ENCODE measurements at regions not wholly inside any gene's neighbourhood (a gene's known extent, or its start where the extent isn't known, plus 50 kb on each side); places are given as distances from the start of the nearest gene placed in this dataset.
A peak's percentile ranks its signal among the peaks of the same experiment; 100 is the strongest.
"Not testable (repeated sequence)": the region's sequence is repeated elsewhere in the genome, so short reads cannot be mapped to it uniquely, and the experiment has no call there.

DNA sequence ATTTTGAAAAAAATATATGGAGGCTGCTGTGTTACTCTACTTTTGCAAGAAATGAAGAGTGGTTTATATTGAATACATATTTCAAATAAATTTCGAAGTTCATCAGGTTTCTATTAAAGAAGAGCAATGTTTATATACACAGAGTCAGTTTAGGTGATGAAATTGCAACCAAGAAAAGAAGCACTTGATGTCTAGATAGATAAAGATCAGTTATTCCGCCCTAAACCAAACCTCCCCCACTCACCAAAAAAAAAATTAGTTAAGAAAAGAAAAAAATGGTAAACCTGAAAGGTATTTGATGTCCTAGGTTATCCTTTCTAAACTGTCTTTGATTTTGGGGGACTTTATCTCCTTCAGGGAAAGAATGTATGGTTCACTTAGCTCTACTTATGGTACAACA is 111.8 kb downstream of the SKIDA1 start:
- in situ Hi-C loops (cut with HindIII; ENCODE audit: low pct_ligation_motif_present, low pct_unique_long_range_greater_than_20kb, low sequenced_read_pairs), result no loop called here
- DNase-seq, result no peak

DNA sequence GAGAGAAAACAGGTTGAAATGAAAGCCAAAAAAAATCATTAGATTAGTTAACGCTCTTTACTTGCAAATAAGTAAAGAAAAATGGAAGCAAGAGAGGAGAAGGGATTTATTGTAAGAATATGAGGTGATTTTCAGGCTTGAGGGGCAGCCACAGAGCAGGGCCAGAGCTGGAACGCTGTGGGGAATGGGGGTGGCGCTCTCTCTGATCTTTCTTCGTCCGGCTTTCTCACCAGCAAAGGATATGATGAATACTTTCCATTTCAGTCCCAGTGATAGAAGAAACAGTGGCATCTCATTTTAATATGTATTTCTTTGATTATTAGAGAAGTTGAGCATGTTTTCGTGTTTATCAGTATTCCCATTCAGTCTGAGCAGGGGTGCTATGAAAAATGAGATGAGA is 112.2 kb downstream of the SKIDA1 start:
- no peak for DNase-seq
- in situ Hi-C loops (cut with HindIII; ENCODE audit: low pct_ligation_motif_present, low pct_unique_long_range_greater_than_20kb, low sequenced_read_pairs), result no loop called here

- no peak for DNase-seq
- in situ Hi-C loops (cut with HindIII; ENCODE audit: low pct_ligation_motif_present, low pct_unique_long_range_greater_than_20kb, low sequenced_read_pairs), result no loop called here
Observed at GRCh38 chr10:21406595-21407193, 118.8 kb downstream of the SKIDA1 start.

DNA sequence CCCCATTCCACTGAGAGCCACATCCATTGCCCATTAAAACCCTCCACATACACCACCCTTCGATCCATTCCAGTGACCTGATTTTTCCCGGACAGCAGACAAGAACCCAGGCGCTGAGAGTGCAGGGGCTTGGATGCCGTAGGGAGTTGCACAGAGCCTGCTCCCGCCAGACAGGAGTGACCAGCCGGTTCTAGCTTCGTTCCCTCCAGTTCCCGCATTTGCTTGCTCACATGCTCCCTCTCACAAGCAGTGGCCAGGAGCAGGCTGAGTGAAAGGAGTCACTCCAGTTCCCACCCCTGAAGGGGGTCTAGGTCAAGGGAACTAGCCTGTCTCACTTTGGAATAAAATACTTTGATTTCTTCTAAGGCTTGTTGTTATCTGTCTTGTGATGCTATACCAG is 119.5 kb downstream of the SKIDA1 start:
- no peak for DNase-seq
- in situ Hi-C loops (cut with HindIII; ENCODE audit: low pct_ligation_motif_present, low pct_unique_long_range_greater_than_20kb, low sequenced_read_pairs), result no loop called here

DNA sequence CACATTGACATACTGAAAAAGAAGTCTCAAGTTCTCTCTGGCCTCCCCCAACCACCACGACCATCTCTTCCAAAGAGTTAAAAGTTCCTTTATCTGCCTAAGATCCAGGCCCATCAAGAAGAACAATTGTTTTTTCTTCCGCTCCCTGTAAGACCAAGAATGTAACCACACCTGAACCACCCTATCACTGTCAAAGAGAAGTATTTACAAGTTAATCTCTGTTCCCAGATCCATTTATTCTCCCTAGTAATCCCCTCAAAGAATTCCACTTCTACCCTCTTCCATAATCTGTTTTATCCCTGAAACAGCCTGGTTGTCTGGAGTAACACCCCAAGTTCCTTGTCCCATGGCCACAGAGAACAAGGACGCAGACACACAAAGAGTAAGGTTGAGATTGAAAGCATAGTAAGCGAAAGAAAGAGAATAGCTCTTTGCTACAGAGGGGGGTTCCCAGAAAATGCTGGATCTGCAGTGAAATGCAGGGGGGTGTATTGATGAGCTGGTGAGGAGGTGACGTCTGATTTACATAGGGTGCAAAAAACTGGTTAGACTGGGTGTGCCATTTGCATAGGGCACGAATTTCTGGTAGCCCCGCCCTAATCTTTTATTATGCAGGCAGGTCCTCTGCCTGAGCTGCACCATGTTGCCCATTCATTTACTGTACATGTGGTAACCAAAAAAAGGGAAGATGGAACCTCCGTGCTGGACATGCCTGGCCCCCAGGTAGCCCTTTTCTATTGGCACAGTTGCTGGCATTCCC is 122.0 kb downstream of the SKIDA1 start:
- no peak for DNase-seq
- in situ Hi-C loops (cut with HindIII; ENCODE audit: low pct_ligation_motif_present, low pct_unique_long_range_greater_than_20kb, low sequenced_read_pairs), result no loop called here

- peak; percentile 16 for DNase-seq
- in situ Hi-C loops (cut with HindIII; ENCODE audit: low pct_ligation_motif_present, low pct_unique_long_range_greater_than_20kb, low sequenced_read_pairs), result no loop called here
Observed at GRCh38 chr10:21402606-21403083, 122.8 kb downstream of the SKIDA1 start.

DNA sequence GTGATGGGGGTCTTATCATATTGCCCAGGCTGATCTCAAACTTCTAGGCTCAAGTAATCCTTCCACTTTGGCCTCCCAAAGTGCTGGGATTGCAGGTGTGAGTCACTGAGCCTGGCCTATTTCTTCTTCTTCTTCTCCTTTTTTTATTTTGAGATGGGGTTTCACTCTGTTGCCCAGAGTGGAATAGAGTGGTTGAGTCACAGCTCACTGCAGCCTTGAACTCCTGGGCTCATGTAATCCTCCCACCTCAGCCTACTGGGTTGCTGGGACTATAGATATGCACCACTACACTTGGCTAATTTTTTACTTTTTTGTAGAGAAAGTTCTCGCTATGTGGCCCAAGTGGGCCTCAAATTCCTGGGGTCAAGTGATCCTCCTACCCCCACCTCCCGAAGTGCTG is 124.3 kb downstream of the SKIDA1 start:
- DNase-seq, result peak; percentile 81

DNA sequence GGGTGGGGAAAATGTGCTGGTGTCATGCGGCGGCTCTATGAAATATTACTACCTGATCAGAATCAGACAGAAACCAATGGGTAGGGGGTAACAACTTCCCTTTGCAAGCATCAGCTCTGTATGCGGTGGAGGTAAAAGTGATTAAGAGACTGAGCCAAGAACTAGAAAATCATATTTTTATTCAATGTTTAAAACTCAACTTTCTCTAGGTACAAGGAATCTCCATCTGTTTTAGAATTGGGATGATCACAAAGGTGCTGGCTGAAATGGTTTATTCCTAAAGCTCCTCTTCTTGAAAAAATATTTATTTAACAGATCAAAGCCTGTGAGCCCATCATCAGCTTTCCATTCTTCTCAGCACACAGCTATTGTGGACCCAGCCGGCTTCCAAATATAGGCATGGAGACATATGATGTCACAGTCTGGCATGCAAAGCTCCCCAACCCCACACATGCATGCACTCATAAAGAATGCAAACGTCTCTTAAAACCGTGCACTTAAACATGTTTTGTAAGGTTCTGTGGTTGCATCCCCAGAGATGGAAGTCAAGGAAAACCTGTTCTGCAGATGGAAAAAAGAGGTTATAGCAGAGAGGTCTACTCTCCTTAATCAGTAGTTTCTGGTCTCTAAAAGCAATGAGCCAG is 126.0 kb downstream of the SKIDA1 start:
- in situ Hi-C loops (cut with HindIII; ENCODE audit: low pct_ligation_motif_present, low pct_unique_long_range_greater_than_20kb, low sequenced_read_pairs), result no loop called here
- DNase-seq, result no peak

More for the DNA sequence above, 124.3 kb downstream of the SKIDA1 start:
- in situ Hi-C loops (cut with HindIII; ENCODE audit: low pct_ligation_motif_present, low pct_unique_long_range_greater_than_20kb, low sequenced_read_pairs), result no loop called here

DNA sequence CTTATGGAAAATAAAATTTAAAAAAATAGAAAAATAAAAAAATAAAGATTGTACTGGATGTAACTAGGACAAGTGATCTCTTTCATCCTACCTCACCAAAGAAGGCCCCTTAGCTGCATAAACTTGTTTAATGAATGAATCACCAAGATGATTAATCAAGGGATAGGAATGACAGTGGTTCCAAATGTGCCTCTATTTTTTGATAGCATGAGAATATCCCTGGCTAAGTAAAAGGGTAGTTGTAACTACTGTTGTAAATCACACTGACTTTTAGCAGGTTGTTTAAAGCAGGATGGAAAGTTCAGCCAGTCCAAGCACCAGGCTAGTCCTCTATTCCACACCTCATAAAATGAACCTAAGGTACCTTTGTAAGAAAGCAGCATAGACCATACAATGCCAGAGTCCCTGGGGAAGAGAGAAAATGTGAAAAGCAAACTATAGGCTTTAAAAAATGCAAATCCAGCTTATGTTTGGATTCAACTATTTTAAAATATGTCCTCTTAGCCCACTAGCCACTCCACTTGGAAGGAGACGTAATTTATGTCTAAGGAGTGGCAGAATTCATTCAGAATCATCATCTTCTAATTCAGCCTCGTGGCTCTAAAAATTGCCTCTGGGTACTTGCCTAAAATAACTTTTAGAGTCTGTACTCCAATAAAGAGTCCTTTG is 126.8 kb downstream of the SKIDA1 start:
- in situ Hi-C loops (cut with HindIII; ENCODE audit: low pct_ligation_motif_present, low pct_unique_long_range_greater_than_20kb, low sequenced_read_pairs), result no loop called here
- DNase-seq, result no peak

- in situ Hi-C loops (cut with HindIII; ENCODE audit: low pct_ligation_motif_present, low pct_unique_long_range_greater_than_20kb, low sequenced_read_pairs), result no loop called here
Observed at GRCh38 chr10:21396889-21397288, 128.6 kb downstream of the SKIDA1 start.

GRCh38 chr10:21393931-21394330 is 131.6 kb downstream of the SKIDA1 start:
- in situ Hi-C loops (cut with HindIII; ENCODE audit: low pct_ligation_motif_present, low pct_unique_long_range_greater_than_20kb, low sequenced_read_pairs), result no loop called here
- no peak for DNase-seq

More at GRCh38 chr10:21396889-21397288, 128.6 kb downstream of the SKIDA1 start:
- DNase-seq, result peak; percentile 2

- no peak for DNase-seq
- in situ Hi-C loops (cut with HindIII; ENCODE audit: low pct_ligation_motif_present, low pct_unique_long_range_greater_than_20kb, low sequenced_read_pairs), result no loop called here
Observed at GRCh38 chr10:21388589-21388988, 136.9 kb downstream of the SKIDA1 start.

DNA sequence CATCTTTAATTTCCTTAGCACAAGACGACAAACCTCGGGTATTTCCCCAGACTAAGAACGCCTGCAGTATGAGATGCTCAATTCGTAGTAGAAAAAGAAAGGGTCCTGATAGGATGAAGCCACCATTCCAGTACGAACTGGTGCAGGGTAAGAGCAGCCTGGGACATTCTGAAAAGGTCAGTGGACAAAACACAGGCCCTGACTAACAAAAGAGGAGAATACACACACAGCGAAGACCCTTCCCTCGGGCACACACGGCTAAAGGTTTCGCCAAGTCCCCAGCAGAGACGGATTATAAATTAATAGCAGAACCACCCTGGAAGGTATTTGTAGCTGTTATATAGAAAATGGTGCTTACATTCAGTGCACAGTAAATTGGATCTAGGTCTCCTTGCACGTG is 137.6 kb downstream of the SKIDA1 start:
- in situ Hi-C loops (cut with HindIII; ENCODE audit: low pct_ligation_motif_present, low pct_unique_long_range_greater_than_20kb, low sequenced_read_pairs), result no loop called here
- no peak for DNase-seq

GRCh38 chr10:21385996-21386585 is 139.4 kb downstream of the SKIDA1 start:
- in situ Hi-C loops (cut with HindIII; ENCODE audit: low pct_ligation_motif_present, low pct_unique_long_range_greater_than_20kb, low sequenced_read_pairs), result no loop called here
- no peak for DNase-seq

GRCh38 chr10:21385536-21385935 is 139.9 kb downstream of the SKIDA1 start:
- no peak for DNase-seq
- in situ Hi-C loops (cut with HindIII; ENCODE audit: low pct_ligation_motif_present, low pct_unique_long_range_greater_than_20kb, low sequenced_read_pairs), result no loop called here

- no peak for DNase-seq
- in situ Hi-C loops (cut with HindIII; ENCODE audit: low pct_ligation_motif_present, low pct_unique_long_range_greater_than_20kb, low sequenced_read_pairs), result no loop called here
Observed at GRCh38 chr10:21379143-21379542, 146.3 kb downstream of the SKIDA1 start.

- in situ Hi-C loops (cut with HindIII; ENCODE audit: low pct_ligation_motif_present, low pct_unique_long_range_greater_than_20kb, low sequenced_read_pairs); DNase-seq: not testable (repeated sequence)
Observed at GRCh38 chr10:21375274-21375673, 150.2 kb downstream of the SKIDA1 start.

DNA sequence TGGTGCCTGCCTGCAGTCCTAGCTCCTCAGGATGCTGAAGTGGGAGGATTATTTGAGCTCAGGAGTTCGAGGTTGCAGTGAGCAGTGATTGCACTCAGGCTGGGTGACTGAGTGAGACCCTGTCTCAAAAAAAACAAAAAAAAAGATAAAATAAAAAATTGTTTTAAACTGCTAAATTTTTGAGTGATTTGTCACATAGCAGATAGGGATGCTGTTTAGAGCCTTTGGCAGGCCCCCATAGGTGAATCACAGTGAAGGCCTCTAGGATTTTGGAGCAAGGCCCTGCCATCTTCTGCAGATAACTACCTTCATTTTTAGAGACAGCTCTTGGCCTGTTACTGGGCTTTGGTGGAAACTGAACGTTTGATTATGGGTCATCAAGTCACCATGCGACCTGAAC is 151.6 kb downstream of the SKIDA1 start:
- in situ Hi-C loops (cut with HindIII; ENCODE audit: low pct_ligation_motif_present, low pct_unique_long_range_greater_than_20kb, low sequenced_read_pairs); DNase-seq: not testable (repeated sequence)

Data from ACHN (cell line).